H1 (cell line): ENCODE measurements at regions not wholly inside any gene's neighbourhood (a gene's known extent, or its start where the extent isn't known, plus 50 kb on each side); places are given as distances from the start of the nearest gene placed in this dataset.
A peak's percentile ranks its signal among the peaks of the same experiment; 100 is the strongest.

Experiments used
- CTCF ChIA-PET: fragments of 300-600 bp; sonication (Branson Sonifier 250); formaldehyde crosslinking; loops from one replicate; lab custom pipeline; 2021; ENCODE audit not compliant: partially characterized antibody; lab: Charles Lee
- POLR2A ChIA-PET: fragments of 300-600 bp; sonication (Branson Sonifier 250); formaldehyde crosslinking; loops from one replicate; lab custom pipeline; 2021; ENCODE audit warnings: inconsistent platforms; ENCODE audit not compliant: partially characterized antibody; lab: Charles Lee
- DNase-seq, 2 experiments: peaks; one replicate each; pipeline versions ENCODE4 v3.0.0 to v3.0.0-alpha.2; 2010 to 2022; ENCODE audit warnings: low spot score in 2 of 2, low read depth in 1 of 2, mixed read lengths in 1 of 2
- FAIRE-seq: peaks from 2 replicates; lab custom pipeline; 2011; peaks lifted over from hg19 to GRCh38; lab: Jason Lieb, UNC
- H2AFZ ChIP-seq: 2 replicates; pipeline ENCODE4 v1.8.1; 2012; ENCODE audit warnings: low read length, inconsistent platforms
- H2AK5ac ChIP-seq: 2 replicates; pipeline ENCODE4 v1.6.1; 2013; ENCODE audit warnings: low read depth, low read length
- H2BK120ac ChIP-seq: replicated peaks from 2 replicates; pipeline ENCODE3; 2013; ENCODE audit warnings: low read depth, low read length, inconsistent platforms
- H2BK12ac ChIP-seq: 2 replicates; pipeline ENCODE4 v1.6.1; 2013; ENCODE audit warnings: low read depth, low read length
- H2BK15ac ChIP-seq: 2 replicates; pipeline ENCODE4 v1.6.1; 2013; ENCODE audit warnings: low read length
- H2BK20ac ChIP-seq: 2 replicates; pipeline ENCODE4 v1.6.1; 2013; ENCODE audit warnings: low read length
- H2BK5ac ChIP-seq: 2 replicates; pipeline ENCODE4 v1.6.1; 2013; ENCODE audit warnings: low read depth, low read length
- H3K14ac ChIP-seq: 2 replicates; pipeline ENCODE4 v1.6.1; 2013; ENCODE audit warnings: inconsistent platforms; ENCODE audit not compliant: insufficient read length
- H3K18ac ChIP-seq: 2 replicates; pipeline ENCODE4 v1.6.1; 2013; ENCODE audit warnings: low read length; ENCODE audit errors: extremely low read depth
- H3K23ac ChIP-seq: 2 replicates; pipeline ENCODE4 v1.6.1; 2013; ENCODE audit warnings: inconsistent platforms; ENCODE audit not compliant: insufficient read length
- H3K23me2 ChIP-seq: 2 replicates; pipeline ENCODE4 v1.6.1; 2013; ENCODE audit warnings: low read depth, low read length
- H3K27ac ChIP-seq: 2 replicates; pipeline ENCODE4 v1.6.1; 2011; ENCODE audit warnings: low read depth, low read length, inconsistent platforms
- H3K27me3 ChIP-seq, 4 experiments: replicated peaks in 1 of 4; 1 replicate in 1 of 4; 2 replicates in 3 of 4; pipeline versions ENCODE4 v1.6.1 to v1.8.1; 2011 to 2013; ENCODE audit warnings: low read length in 3 of 4, mild to moderate bottlenecking in 3 of 4, inconsistent platforms in 2 of 4, mixed read lengths in 2 of 4, moderate library complexity in 1 of 4; ENCODE audit not compliant: control insufficient read depth in 3 of 4, insufficient read depth in 3 of 4; ENCODE audit errors: extremely low read depth in 1 of 4
- H3K36me3 ChIP-seq, 4 experiments: 2 replicates each; pipeline versions ENCODE4 v1.6.1 to v1.8.1; 2011 to 2013; ENCODE audit warnings: mild to moderate bottlenecking in 4 of 4, low read length in 3 of 4, moderate library complexity in 2 of 4, control low read depth in 1 of 4, inconsistent platforms in 1 of 4; ENCODE audit not compliant: insufficient read depth in 4 of 4, control insufficient read depth in 2 of 4
- H3K4ac ChIP-seq: replicated peaks from 2 replicates; pipeline ENCODE3; 2013; ENCODE audit warnings: low read length, low read depth, mixed read lengths, inconsistent platforms; ENCODE audit not compliant: insufficient read length
- H3K4me1 ChIP-seq, 4 experiments: replicated peaks in 1 of 4; 1 replicate in 1 of 4; 2 replicates in 3 of 4; pipeline versions ENCODE4 v1.6.1 to v1.8.1; 2011 to 2013; ENCODE audit warnings: low read length in 3 of 4, inconsistent platforms in 2 of 4, mixed read lengths in 1 of 4; ENCODE audit not compliant: insufficient read depth in 4 of 4, control insufficient read depth in 3 of 4
- H3K4me2 ChIP-seq, 2 experiments: 2 replicates each; pipeline versions ENCODE4 v1.6.1 to v1.8.1; 2011 to 2013; ENCODE audit warnings: low read depth in 2 of 2, low read length in 2 of 2, control low read depth in 1 of 2, inconsistent platforms in 1 of 2, mild to moderate bottlenecking in 1 of 2; ENCODE audit not compliant: insufficient read depth in 1 of 2
- H3K4me3 ChIP-seq, 4 experiments: fragments of 200-600, 300-600 bp in 1 of 4; sonication (generic), shearing (Covaris generic), sonication (Bioruptor Twin) in 1 of 4; 2 replicates each; pipeline versions ENCODE4 v1.5.1 to v1.8.1; 2011 to 2016; ENCODE audit warnings: low read length in 4 of 4, low read depth in 3 of 4, control low read depth in 2 of 4, inconsistent platforms in 2 of 4, mild to moderate bottlenecking in 2 of 4, mixed read lengths in 1 of 4, moderate library complexity in 1 of 4; ENCODE audit not compliant: insufficient read depth in 2 of 4; ENCODE audit errors: extremely low read depth in 1 of 4
- H3K56ac ChIP-seq: replicated peaks from 2 replicates; pipeline ENCODE3; 2013; ENCODE audit warnings: low read depth, mild to moderate bottlenecking, mixed read lengths, low read length, inconsistent platforms; ENCODE audit not compliant: insufficient read length
- H3K79me1 ChIP-seq: 2 replicates; pipeline ENCODE4 v1.6.1; 2013; ENCODE audit warnings: low read depth, low read length, control low read depth
- H3K79me2 ChIP-seq, 2 experiments: 2 replicates each; pipeline versions ENCODE4 v1.6.1 to v1.8.1; 2012 to 2013; ENCODE audit warnings: low read length in 2 of 2, mild to moderate bottlenecking in 2 of 2, inconsistent platforms in 1 of 2; ENCODE audit not compliant: insufficient read depth in 2 of 2, control insufficient read depth in 1 of 2
- H3K9ac ChIP-seq, 4 experiments: replicated peaks in 1 of 4; 1 replicate in 1 of 4; 2 replicates in 3 of 4; pipeline versions ENCODE4 v1.6.1 to v1.8.1; 2011 to 2013; ENCODE audit warnings: low read depth in 3 of 4, low read length in 3 of 4, control low read depth in 2 of 4, mild to moderate bottlenecking in 2 of 4, moderate library complexity in 2 of 4, inconsistent platforms in 1 of 4; ENCODE audit errors: extremely low read depth in 1 of 4
- H3K9me3 ChIP-seq, 2 experiments: 2 replicates each; pipeline versions ENCODE4 v1.6.1 to v1.8.1; 2012 to 2013; ENCODE audit warnings: mild to moderate bottlenecking in 2 of 2, moderate library complexity in 2 of 2, control low read depth in 1 of 2, inconsistent platforms in 1 of 2, low read depth in 1 of 2, low read length in 1 of 2, mixed read lengths in 1 of 2; ENCODE audit not compliant: insufficient read depth in 2 of 2
- H4K20me1 ChIP-seq, 2 experiments: replicated peaks in 1 of 2; 2 replicates each; pipeline versions ENCODE3 to v1.8.1; 2011 to 2013; ENCODE audit warnings: inconsistent platforms in 2 of 2, low read length in 2 of 2, mild to moderate bottlenecking in 1 of 2; ENCODE audit not compliant: insufficient read depth in 2 of 2, control insufficient read depth in 1 of 2
- H4K5ac ChIP-seq: 2 replicates; pipeline ENCODE4 v1.6.1; 2013; ENCODE audit warnings: low read length, low read depth, mixed read lengths, inconsistent platforms; ENCODE audit not compliant: insufficient read length
- H4K8ac ChIP-seq: 2 replicates; pipeline ENCODE4 v1.8.0; 2013; ENCODE audit warnings: mild to moderate bottlenecking, moderate library complexity, low read length, inconsistent platforms; ENCODE audit not compliant: insufficient read depth; ENCODE audit errors: extremely low read depth
- H4K91ac ChIP-seq: replicated peaks from 2 replicates; pipeline ENCODE3; 2013; ENCODE audit warnings: low read length, mixed read lengths, inconsistent platforms; ENCODE audit not compliant: insufficient read length
- CTCF ChIP-seq, 3 experiments: IDR thresholded peaks; 1 replicate in 2 of 3; 2 replicates in 1 of 3; pipeline versions ENCODE4 v1.5.1 to v1.6.1; 2011; ENCODE audit warnings: low read length in 3 of 3, mild to moderate bottlenecking in 3 of 3, inconsistent platforms in 2 of 3, low read depth in 1 of 3, moderate library complexity in 1 of 3; ENCODE audit not compliant: insufficient read depth in 1 of 3; ENCODE audit errors: control extremely low read depth in 1 of 3
- E2F6 ChIP-seq: IDR thresholded peaks from 2 replicates; pipeline ENCODE4 v1.6.1; 2012; ENCODE audit warnings: inconsistent platforms
- EGR1 ChIP-seq: IDR thresholded peaks from 2 replicates; pipeline ENCODE4 v1.6.1; 2011; ENCODE audit warnings: low read depth, low read length, borderline replicate concordance
- FOSL1 ChIP-seq: IDR thresholded peaks from 2 replicates; pipeline ENCODE4 v1.6.1; 2011; ENCODE audit warnings: mild to moderate bottlenecking, low read depth, low read length, moderate library complexity; ENCODE audit not compliant: insufficient read depth
- NANOG ChIP-seq: IDR thresholded peaks from 2 replicates; pipeline ENCODE4 v1.6.1; 2011; ENCODE audit warnings: low read length, low read depth, mild to moderate bottlenecking, inconsistent platforms; ENCODE audit not compliant: insufficient read depth, poor library complexity, severe bottlenecking
- RAD21 ChIP-seq, 2 experiments: IDR thresholded peaks in 1 of 2; conservative IDR thresholded peaks in 1 of 2; 2 replicates each; pipeline ENCODE4 v1.6.1; 2011; ENCODE audit warnings: low read depth in 2 of 2, low read length in 2 of 2, improper control_type of control experiment in 1 of 2, inconsistent platforms in 1 of 2, mild to moderate bottlenecking in 1 of 2, moderate library complexity in 1 of 2
- SIX5 ChIP-seq: IDR thresholded peaks from 2 replicates; pipeline ENCODE4 v1.6.1; 2011; ENCODE audit warnings: mild to moderate bottlenecking, low read depth, low read length
- SP1 ChIP-seq: IDR thresholded peaks from 2 replicates; pipeline ENCODE4 v1.6.1; 2011; ENCODE audit warnings: low read depth, low read length
- TCF12 ChIP-seq: IDR thresholded peaks from 2 replicates; pipeline ENCODE4 v1.6.1; 2011; ENCODE audit warnings: low read depth, mild to moderate bottlenecking, low read length
- YY1 ChIP-seq: IDR thresholded peaks from 2 replicates; pipeline ENCODE4 v1.6.1; 2011; ENCODE audit warnings: low read depth, mild to moderate bottlenecking, low read length
- WGBS, 2 experiments: shearing (Covaris generic) in 1 of 2; methylation state at CpG; one replicate each; pipeline versions ENCODE4 v1.1.6 to v1.1.7; 2013 to 2015; ENCODE audit warnings: low lambda C conversion rate in 2 of 2, mixed read lengths in 2 of 2, inconsistent platforms in 1 of 2, low coverage in 1 of 2, missing lambda C conversion rate in 1 of 2; ENCODE audit not compliant: insufficient replicate concordance in 2 of 2, insufficient coverage in 1 of 2, insufficient read length in 1 of 2; ENCODE audit errors: extremely low coverage in 1 of 2, missing lambda C conversion rate in 1 of 2; 5-methylcytosine and 5-hydroxymethylcytosine counted together

- TF ChIP-seq EGR1 (no peak), SIX5 (no peak), SP1 (no peak), E2F6 (no peak), CTCF (IDR thresholded peaks at IDR 0.05; ENCODE audit: control extremely low read depth in 1 of 3, insufficient read depth in 1 of 3, low read depth in 1 of 3, low read length in 3 of 3) (peak in 1 of 3 experiments; percentile 5; a peak in 1 of 4 replicates), TCF12 (no peak), YY1 (no peak), NANOG (no peak), RAD21 (IDR thresholded peaks at IDR 0.05 in 1 of 2, conservative IDR thresholded peaks at IDR 0.05 in 1 of 2; ENCODE audit: low read depth in 2 of 2, low read length in 2 of 2) (peak in 1 of 2 experiments; percentile 6; a peak in 1 of 4 replicates), FOSL1 (no peak)
- ChIA-PET CTCF (no interaction called here), POLR2A (no interaction called here)
- no peak overlapping the region for H3K56ac ChIP-seq
- no peak overlapping the region for H3K27ac ChIP-seq
- H2BK120ac ChIP-seq = no peak overlapping the region
- H2BK15ac ChIP-seq = no peak overlapping the region
- H3K18ac ChIP-seq = no peak overlapping the region
- no peaks in the 10 kb centered on the region for H3K79me2 ChIP-seq
- H2BK12ac ChIP-seq = no peak overlapping the region
- no peak for FAIRE-seq
- no peak overlapping the region for H4K91ac ChIP-seq
- 78% methylated on average over 3 of the region's 3 CpGs; no CpG with 5 or more reads in 1 of the 2 experiments for WGBS, 2 experiments
- H2BK20ac ChIP-seq = no peak overlapping the region
- no peak overlapping the region for H3K23ac ChIP-seq
- H3K4me1 ChIP-seq = no peaks in the 10 kb centered on the region
- H2AFZ ChIP-seq = no peak overlapping the region
- no peak overlapping the region for H4K5ac ChIP-seq
- no peak overlapping the region for H3K9ac ChIP-seq
- no peaks in the 10 kb centered on the region for H3K9me3 ChIP-seq
- H3K79me1 ChIP-seq = no peaks in the 10 kb centered on the region
- no peak overlapping the region for H2BK5ac ChIP-seq
- no peaks in the 10 kb centered on the region for H3K36me3 ChIP-seq
- no peak overlapping the region for H4K8ac ChIP-seq
- H2AK5ac ChIP-seq = no peak overlapping the region
- no peak overlapping the region for H3K4me3 ChIP-seq
- H3K23me2 ChIP-seq = no peaks in the 10 kb centered on the region
- DNase-seq = no peak
- no peak overlapping the region for H3K4me2 ChIP-seq
- no peaks in the 10 kb centered on the region for H4K20me1 ChIP-seq
- H3K4ac ChIP-seq = no peak overlapping the region
- no peak overlapping the region for H3K14ac ChIP-seq
- H3K27me3 ChIP-seq = no peaks in the 10 kb centered on the region
Measured at GRCh38 chrX:39556056-39556455, 541.7 kb downstream of the BCOR start.
